NT2/D1 (cell line): ENCODE measurements at regions not wholly inside any gene's neighbourhood (a gene's known extent, or its start where the extent isn't known, plus 50 kb on each side); places are given as distances from the start of the nearest gene placed in this dataset.

Experiments used
- DNase-seq: peaks from one replicate; pipeline ENCODE4 v3.0.0-alpha.2; 2011; ENCODE audit warnings: low read depth, low spot score
- H3K27me3 ChIP-seq: 2 replicates; pipeline ENCODE4 v1.6.0; 2011; ENCODE audit warnings: mild to moderate bottlenecking; ENCODE audit not compliant: insufficient read length, insufficient read depth
- H3K36me3 ChIP-seq: 2 replicates; pipeline ENCODE4 v1.6.1; 2011; ENCODE audit warnings: mild to moderate bottlenecking, low read length, mixed read lengths; ENCODE audit not compliant: insufficient read depth, insufficient read length
- H3K4me1 ChIP-seq: 2 replicates; pipeline ENCODE4 v1.5.1; 2011; ENCODE audit not compliant: insufficient read depth, insufficient read length
- H3K4me3 ChIP-seq: 2 replicates; pipeline ENCODE4 v1.5.1; 2011; ENCODE audit warnings: low read depth; ENCODE audit not compliant: insufficient read length
- H3K9ac ChIP-seq: 2 replicates; pipeline ENCODE4 v1.6.0; 2011; ENCODE audit warnings: low read depth; ENCODE audit not compliant: insufficient read length
- H3K9me3 ChIP-seq: 2 replicates; pipeline ENCODE4 v1.5.1; 2011; ENCODE audit warnings: mild to moderate bottlenecking, low read length; ENCODE audit not compliant: insufficient read depth
- SUZ12 ChIP-seq: IDR thresholded peaks from 2 replicates; pipeline ENCODE4 v1.6.1; 2011; ENCODE audit not compliant: insufficient read length, insufficient read depth; ENCODE audit errors: extremely low read depth
- YY1 ChIP-seq: IDR thresholded peaks from 2 replicates; pipeline ENCODE4 v1.6.1; 2011; ENCODE audit not compliant: insufficient read length, insufficient read depth
- ZNF274 ChIP-seq: IDR thresholded peaks from 2 replicates; pipeline ENCODE4 v1.6.1; 2011; ENCODE audit warnings: mild to moderate bottlenecking, low read depth, low read length

- Histone ChIP-seq H3K4me3 (no peak overlapping the region), H3K27me3 (no peaks in the 10 kb centered on the region), H3K36me3 (no peaks in the 10 kb centered on the region), H3K9me3 (peaks cover 6% of the 10 kb centered on the region; the same call in 1 of the 2 replicates), H3K9ac (no peak overlapping the region), H3K4me1 (no peaks in the 10 kb centered on the region)
- DNase-seq, result no peak
- TF ChIP-seq SUZ12 (no peak), ZNF274 (no peak), YY1 (no peak)
Observed at GRCh38 chr15:92332125-92332899, 61.4 kb upstream of the ST8SIA2 start.

GRCh38 chr15:92333709-92334108, 60.0 kb upstream of the ST8SIA2 start:
- DNase-seq, result no peak
- H3K9me3 ChIP-seq, result peaks cover 6% of the 10 kb centered on the region; the same call in 1 of the 2 replicates
- H3K9ac ChIP-seq, result no peak overlapping the region
- H3K36me3 ChIP-seq, result no peaks in the 10 kb centered on the region
- no peak overlapping the region for H3K4me3 ChIP-seq
- TF ChIP-seq SUZ12 (no peak), YY1 (no peak), ZNF274 (no peak)
- H3K27me3 ChIP-seq, result no peaks in the 10 kb centered on the region
- no peaks in the 10 kb centered on the region for H3K4me1 ChIP-seq

DNA sequence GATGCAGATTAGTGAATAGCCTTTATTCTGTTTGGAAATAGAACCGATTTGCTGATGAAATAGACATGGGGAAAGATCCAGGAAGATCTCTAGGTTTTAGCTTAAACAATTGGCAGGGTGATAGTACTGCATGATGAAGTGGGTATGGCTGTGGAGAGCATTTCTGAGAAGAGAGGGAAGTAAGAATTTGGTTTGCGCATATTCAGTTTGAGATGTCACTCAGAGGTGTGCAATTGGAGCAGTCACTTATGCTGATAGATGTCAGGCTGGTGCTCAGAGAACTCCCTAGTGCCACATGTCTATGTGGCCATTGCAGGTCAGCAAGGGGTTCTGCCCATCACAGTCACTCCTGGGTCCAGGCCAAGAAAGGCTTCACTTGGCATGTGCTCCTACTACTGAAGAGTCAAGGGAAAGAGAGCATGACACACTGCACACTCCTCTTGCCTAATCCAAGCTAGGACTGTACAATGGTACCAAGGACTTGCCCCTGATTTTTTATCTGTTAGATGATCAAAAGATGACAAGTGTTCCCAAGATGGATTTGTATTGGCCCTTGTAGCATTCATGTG, 57.2 kb upstream of the ST8SIA2 start:
- no peak for DNase-seq
- TF ChIP-seq ZNF274 (no peak), YY1 (no peak), SUZ12 (no peak)
- H3K4me3 ChIP-seq, result no peak overlapping the region
- no peaks in the 10 kb centered on the region for H3K27me3 ChIP-seq
- H3K9ac ChIP-seq, result no peak overlapping the region
- no peaks in the 10 kb centered on the region for H3K36me3 ChIP-seq
- peaks cover 6% of the 10 kb centered on the region; the same call in 1 of the 2 replicates for H3K9me3 ChIP-seq
- no peaks in the 10 kb centered on the region for H3K4me1 ChIP-seq

GRCh38 chr15:92339361-92339760, 54.3 kb upstream of the ST8SIA2 start:
- no peak overlapping the region for H3K9ac ChIP-seq
- no peaks in the 10 kb centered on the region for H3K27me3 ChIP-seq
- DNase-seq, result no peak
- no peak overlapping the region for H3K4me3 ChIP-seq
- no peaks in the 10 kb centered on the region for H3K36me3 ChIP-seq
- peaks cover 3% of the 10 kb centered on the region for H3K4me1 ChIP-seq
- no peaks in the 10 kb centered on the region for H3K9me3 ChIP-seq
- TF ChIP-seq SUZ12 (no peak), YY1 (no peak), ZNF274 (no peak)
